DND-41 (cell line): ENCODE measurements at regions not wholly inside any gene's neighbourhood (a gene's known extent, or its start where the extent isn't known, plus 50 kb on each side); places are given as distances from the start of the nearest gene placed in this dataset.

Experiments used
- ATAC-seq: fragments of 200-7000 bp; cut with Tn5 transposase; 3 replicates; pipeline ENCODE4 v1.9.1; 2021; ENCODE audit warnings: low read depth; ENCODE audit not compliant: insufficient read depth
- DNase-seq: peaks from one replicate; pipeline ENCODE4 v3.0.0-alpha.2; 2020
- H2AFZ ChIP-seq: 2 replicates; pipeline ENCODE4 v1.6.0; 2012; ENCODE audit warnings: low read depth, low read length
- H3K27ac ChIP-seq: 2 replicates; pipeline ENCODE4 v1.5.1; 2012; ENCODE audit warnings: low read length, inconsistent platforms
- H3K27me3 ChIP-seq: fragments of 200-600 bp; sonication (generic); 2 replicates; pipeline ENCODE4 v1.6.0; 2012; ENCODE audit warnings: low read length, mild to moderate bottlenecking, inconsistent platforms; ENCODE audit not compliant: insufficient read depth, poor library complexity
- H3K36me3 ChIP-seq: 2 replicates; pipeline ENCODE4 v1.5.1; 2012; ENCODE audit warnings: low read length, inconsistent platforms; ENCODE audit not compliant: insufficient read depth
- H3K4me1 ChIP-seq: 2 replicates; pipeline ENCODE4 v1.5.1; 2012; ENCODE audit warnings: mild to moderate bottlenecking, low read length; ENCODE audit not compliant: insufficient read depth
- H3K4me2 ChIP-seq: 2 replicates; pipeline ENCODE4 v1.6.0; 2012; ENCODE audit warnings: mild to moderate bottlenecking, moderate library complexity, low read length, inconsistent platforms; ENCODE audit not compliant: insufficient read depth
- H3K4me3 ChIP-seq, 2 experiments: fragments of 200-600 bp in 1 of 2; shearing (Covaris generic) in 1 of 2; 2 replicates each; pipeline ENCODE4 v1.5.1; 2012 to 2016; ENCODE audit warnings: inconsistent platforms in 2 of 2, low read length in 2 of 2, mild to moderate bottlenecking in 2 of 2, low read depth in 1 of 2, moderate library complexity in 1 of 2
- H3K79me2 ChIP-seq: 2 replicates; pipeline ENCODE4 v1.6.0; 2012; ENCODE audit warnings: low read length, inconsistent platforms; ENCODE audit not compliant: insufficient read depth
- H3K9ac ChIP-seq: 2 replicates; pipeline ENCODE4 v1.6.0; 2012; ENCODE audit warnings: low read depth, mild to moderate bottlenecking, inconsistent platforms, low read length, moderate library complexity
- H3K9me3 ChIP-seq: 2 replicates; pipeline ENCODE4 v1.5.1; 2012; ENCODE audit warnings: low read length, moderate library complexity, mild to moderate bottlenecking, inconsistent platforms; ENCODE audit not compliant: insufficient read depth, severe bottlenecking
- H4K20me1 ChIP-seq: 2 replicates; pipeline ENCODE4 v1.6.0; 2012; ENCODE audit warnings: low read length; ENCODE audit not compliant: insufficient read depth
- CTCF ChIP-seq: IDR thresholded peaks from 2 replicates; pipeline ENCODE4 v1.5.1; 2012; ENCODE audit warnings: borderline replicate concordance, low read length, moderate library complexity, mild to moderate bottlenecking; ENCODE audit not compliant: poor library complexity, severe bottlenecking; ENCODE audit errors: extremely low read depth
- EZH2 ChIP-seq: IDR thresholded peaks from 3 replicates; pipeline ENCODE4 v1.6.1; 2012; ENCODE audit warnings: borderline replicate concordance, low read depth, mild to moderate bottlenecking, moderate library complexity, low read length, inconsistent platforms; ENCODE audit not compliant: severe bottlenecking

DNA sequence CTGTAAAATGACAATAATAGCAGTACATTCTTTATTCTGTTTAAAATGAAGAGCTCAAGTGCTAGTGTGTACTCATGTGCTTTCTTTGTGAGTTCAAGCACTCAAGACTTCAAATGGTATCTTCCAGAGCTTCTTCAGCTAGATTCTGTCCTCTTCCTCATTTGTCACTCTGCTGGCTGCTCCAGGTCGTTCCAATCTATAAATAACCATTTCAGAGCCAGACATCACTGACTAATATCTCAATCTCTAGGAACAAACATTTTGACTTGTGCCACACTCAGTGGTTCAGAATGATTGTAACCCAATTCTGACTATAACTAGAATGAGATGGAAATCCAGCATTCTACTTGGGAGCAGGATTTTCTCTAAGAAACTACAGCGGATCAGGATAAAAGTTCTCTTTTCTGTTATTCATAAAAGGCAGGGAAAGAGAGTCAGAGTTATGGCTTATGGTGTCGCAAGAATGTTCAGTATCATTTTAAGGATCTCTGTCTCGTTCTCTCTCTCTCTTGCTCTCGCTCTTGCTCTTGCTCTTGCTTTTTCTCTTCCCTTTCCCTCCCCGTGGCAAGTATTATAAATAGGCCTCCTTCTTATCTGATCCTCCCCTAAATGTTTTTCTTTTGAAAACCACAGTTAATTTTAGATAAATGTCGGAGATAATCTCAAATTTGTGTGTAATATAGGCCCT, 116.3 kb upstream of the MAF start:
- no peak overlapping the region for H3K4me3 ChIP-seq
- no peak for TF ChIP-seq EZH2
- no peak for TF ChIP-seq CTCF

DNA sequence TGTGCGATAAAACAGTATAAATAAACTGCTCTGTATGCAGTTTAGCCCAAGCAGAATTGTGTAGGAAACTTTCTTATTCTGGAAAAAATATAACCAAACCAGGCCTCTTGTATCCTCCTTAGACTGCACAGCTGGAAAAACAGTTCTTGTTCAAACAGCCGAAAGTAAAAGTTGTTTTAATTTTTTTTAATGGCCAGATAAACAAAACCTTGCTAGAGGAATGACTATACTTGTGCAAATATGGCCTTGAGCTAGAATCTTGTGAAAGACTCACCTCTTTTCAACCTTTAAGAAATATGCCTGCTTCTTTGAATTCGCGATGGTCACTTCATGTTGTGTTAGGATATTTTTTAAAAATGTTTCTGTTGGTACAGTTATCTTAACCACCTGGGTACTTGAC, 114.5 kb upstream of the MAF start:
- H4K20me1 ChIP-seq = no peaks in the 10 kb centered on the region
- DNase-seq = no peak
- H3K79me2 ChIP-seq = no peaks in the 10 kb centered on the region
- no peaks in the 10 kb centered on the region for H3K4me1 ChIP-seq
- no peak for ATAC-seq
- peaks cover 6% of the 10 kb centered on the region for H3K27me3 ChIP-seq
- H3K9ac ChIP-seq = no peak overlapping the region
- no peak overlapping the region for H3K27ac ChIP-seq
- H3K36me3 ChIP-seq = no peaks in the 10 kb centered on the region
- no peak overlapping the region for H3K4me2 ChIP-seq
- TF ChIP-seq CTCF = no peak
- H3K4me3 ChIP-seq = no peak overlapping the region
- H2AFZ ChIP-seq = no peak overlapping the region
- H3K9me3 ChIP-seq = no peaks in the 10 kb centered on the region

More for the DNA sequence above, 116.3 kb upstream of the MAF start:
- Histone ChIP-seq H2AFZ (no peak overlapping the region), H3K27me3 (peaks cover 10% of the 10 kb centered on the region), H3K4me1 (no peaks in the 10 kb centered on the region), H4K20me1 (no peaks in the 10 kb centered on the region), H3K9ac (no peak overlapping the region), H3K79me2 (no peaks in the 10 kb centered on the region), H3K9me3 (no peaks in the 10 kb centered on the region), H3K27ac (no peak overlapping the region), H3K4me2 (no peak overlapping the region), H3K36me3 (no peaks in the 10 kb centered on the region)
- DNase-seq (no peak), ATAC-seq (no peak)

DNA sequence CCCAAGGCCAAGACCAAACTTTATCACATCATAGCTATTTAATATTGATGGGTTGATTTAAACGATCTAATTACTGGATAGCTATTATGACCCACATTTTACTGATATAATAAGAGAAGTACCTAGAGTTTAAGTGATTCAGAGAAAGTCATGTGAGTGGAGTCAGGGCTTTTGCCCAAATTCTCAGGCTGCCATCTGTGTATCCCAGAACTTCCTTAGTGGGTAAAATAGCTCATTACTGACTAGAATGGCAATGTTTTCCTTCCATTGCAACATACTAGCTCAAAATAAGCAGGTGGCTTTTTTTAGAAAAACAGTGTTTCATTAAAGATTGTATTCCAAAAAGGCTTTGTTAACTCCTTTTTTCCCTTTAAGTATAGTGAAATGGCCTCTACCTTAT, 113.9 kb upstream of the MAF start:
- no peak overlapping the region for H3K4me3 ChIP-seq
- H3K4me1 ChIP-seq = no peaks in the 10 kb centered on the region
- no peaks in the 10 kb centered on the region for H3K36me3 ChIP-seq
- no peak for TF ChIP-seq CTCF
- H3K27me3 ChIP-seq = peaks cover 6% of the 10 kb centered on the region
- no peak overlapping the region for H3K27ac ChIP-seq
- H3K9me3 ChIP-seq = no peaks in the 10 kb centered on the region
- H3K9ac ChIP-seq = no peak overlapping the region
- H3K79me2 ChIP-seq = no peaks in the 10 kb centered on the region
- H2AFZ ChIP-seq = no peak overlapping the region
- no peak for DNase-seq
- no peak overlapping the region for H3K4me2 ChIP-seq
- ATAC-seq = no peak
- no peaks in the 10 kb centered on the region for H4K20me1 ChIP-seq
